Hippocampal formation (tissue), 2 donors: ENCODE measurements at regions not wholly inside any gene's neighbourhood (a gene's known extent, or its start where the extent isn't known, plus 50 kb on each side); places are given as distances from the start of the nearest gene placed in this dataset.
"Not testable (repeated sequence)": the region's sequence is repeated elsewhere in the genome, so short reads cannot be mapped to it uniquely, and the experiment has no call there.

Experiments used
- DNase-seq, 2 donors: peaks; one replicate each; lab custom pipeline; 2025; lab: John Stamatoyannopoulos, UW

- DNase-seq = no peak
These were observed 117.5 kb upstream of the MEIS1 start for GRCh38 chr2:66317268-66317890.

- DNase-seq = no peak
These were observed 128.4 kb upstream of the MEIS1 start for GRCh38 chr2:66306483-66306882.

GRCh38 chr2:66305718-66306117, 129.2 kb upstream of the MEIS1 start:
- DNase-seq = peak; percentile 46 to 69

GRCh38 chr2:66303471-66303870, 131.5 kb upstream of the MEIS1 start:
- DNase-seq = no peak

- DNase-seq = no peak
These were observed 133.2 kb upstream of the MEIS1 start for GRCh38 chr2:66301767-66302140.

GRCh38 chr2:66301022-66301766, 133.7 kb upstream of the MEIS1 start:
- no peak for DNase-seq

- no peak for DNase-seq
These were observed 151.1 kb upstream of the MEIS1 start for GRCh38 chr2:66283787-66284186.

- no peak for DNase-seq
These were observed 152.9 kb upstream of the MEIS1 start for GRCh38 chr2:66281980-66282379.

GRCh38 chr2:66279024-66279423, 155.9 kb upstream of the MEIS1 start:
- no peak for DNase-seq

GRCh38 chr2:66275984-66276383, 158.9 kb upstream of the MEIS1 start:
- DNase-seq = no peak

- no peak for DNase-seq
These were observed 160.9 kb upstream of the MEIS1 start for GRCh38 chr2:66273933-66274490.

- DNase-seq = no peak
These were observed 162.2 kb upstream of the MEIS1 start for GRCh38 chr2:66272751-66273150.

- DNase-seq = no peak
These were observed 163.1 kb upstream of the MEIS1 start for GRCh38 chr2:66271777-66272176.

- DNase-seq = no peak
These were observed 164.7 kb upstream of the MEIS1 start for GRCh38 chr2:66270247-66270646.

GRCh38 chr2:66269166-66269565, 165.8 kb upstream of the MEIS1 start:
- no peak for DNase-seq

GRCh38 chr2:66268756-66269155, 166.2 kb upstream of the MEIS1 start:
- DNase-seq = no peak

GRCh38 chr2:66264354-66264753, 170.6 kb upstream of the MEIS1 start:
- no peak for DNase-seq

GRCh38 chr2:66255867-66256266, 179.1 kb upstream of the MEIS1 start:
- no peak for DNase-seq

- DNase-seq = no peak
These were observed 179.8 kb upstream of the MEIS1 start for GRCh38 chr2:66255136-66255535.

- no peak for DNase-seq
These were observed 181.9 kb upstream of the MEIS1 start for GRCh38 chr2:66253066-66253465.

GRCh38 chr2:66252109-66252508, 182.8 kb upstream of the MEIS1 start:
- DNase-seq = no peak

GRCh38 chr2:66251573-66251972, 183.4 kb upstream of the MEIS1 start:
- no peak for DNase-seq

- DNase-seq = not testable (repeated sequence)
These were observed 185.8 kb upstream of the MEIS1 start for GRCh38 chr2:66249089-66249488.
